ENCODE measurements at regions not wholly inside any gene's neighbourhood (a gene's known extent, or its start where the extent isn't known, plus 50 kb on each side); places are given as distances from the start of the nearest gene placed in this dataset.

GRCh38 chr2:22350621-22351020, 1034.4 kb upstream of the KLHL29 start:
- Mint-ChIP-seq H3K27me3 (ENCODE audit: insufficient read depth, low read depth) (no peaks in the 10 kb centered on the region), H3K9me3 (no peaks in the 10 kb centered on the region), H3K4me1 (peaks cover under 1% of the 10 kb centered on the region), H3K36me3 (no peaks in the 10 kb centered on the region), H3K27ac (no peak overlapping the region), H3K4me3 (no peak overlapping the region)
- no peak overlapping the region for H3K4me2 ChIP-seq
- TF ChIP-seq EZH2 (IDR thresholded peaks at IDR 0.05) (no peak), EZH2phosphoT487 (IDR thresholded peaks at IDR 0.05) (no peak), CTCF (IDR thresholded peaks at IDR 0.05) (no peak)
- H2AFZ ChIP-seq (replicated peaks), result no peak overlapping the region
- no peak overlapping the region for H3K9ac ChIP-seq
- no peaks in the 10 kb centered on the region for H3K36me3 ChIP-seq
- no peaks in the 10 kb centered on the region for H3K79me2 ChIP-seq (ENCODE audit: low read depth)
- H4K20me1 ChIP-seq (ENCODE audit: low read depth), result no peaks in the 10 kb centered on the region
- H3K27ac ChIP-seq, result no peak overlapping the region
- H3K27me3 ChIP-seq, result no peaks in the 10 kb centered on the region
- no peaks in the 10 kb centered on the region for H3K4me1 ChIP-seq
- no peak overlapping the region for H3K4me3 ChIP-seq
- H3K9me3 ChIP-seq (ENCODE audit: low read depth), result no peaks in the 10 kb centered on the region
- H3F3A ChIP-seq (ENCODE audit: low read depth), result no peaks in the 10 kb centered on the region
- DNase-seq (ENCODE audit: low spot score), result no peak

- Mint-ChIP-seq H3K27me3 (ENCODE audit: insufficient read depth, low read depth) (peaks cover 1% of the 10 kb centered on the region), H3K4me3 (no peak overlapping the region), H3K9me3 (no peaks in the 10 kb centered on the region), H3K4me1 (peaks cover 27% of the 10 kb centered on the region), H3K27ac (peak overlapping the region; percentile 43), H3K36me3 (no peaks in the 10 kb centered on the region)
- peaks cover 20% of the 10 kb centered on the region for H3K4me1 ChIP-seq
- no peaks in the 10 kb centered on the region for H3F3A ChIP-seq (ENCODE audit: low read depth)
- peak; percentile 70 for DNase-seq (ENCODE audit: low spot score)
- H3K4me2 ChIP-seq, result no peak overlapping the region
- no peaks in the 10 kb centered on the region for H3K79me2 ChIP-seq (ENCODE audit: low read depth)
- no peak overlapping the region for H3K4me3 ChIP-seq
- H3K36me3 ChIP-seq, result no peaks in the 10 kb centered on the region
- H4K20me1 ChIP-seq (ENCODE audit: low read depth), result no peaks in the 10 kb centered on the region
- no peaks in the 10 kb centered on the region for H3K27me3 ChIP-seq
- H3K27ac ChIP-seq, result no peak overlapping the region
- peak; percentile 96 for TF ChIP-seq CTCF (IDR thresholded peaks at IDR 0.05)
- TF ChIP-seq EZH2 (IDR thresholded peaks at IDR 0.05), result no peak
- no peaks in the 10 kb centered on the region for H3K9me3 ChIP-seq (ENCODE audit: low read depth)
- no peak overlapping the region for H3K9ac ChIP-seq
- H2AFZ ChIP-seq (replicated peaks), result no peak overlapping the region
Observed at GRCh38 chr2:22355816-22356433, 1029.1 kb upstream of the KLHL29 start.

GRCh38 chr2:22359071-22359672, 1025.8 kb upstream of the KLHL29 start:
- Histone ChIP-seq H3K27ac (no peak overlapping the region), H3K27me3 (no peaks in the 10 kb centered on the region), H3K4me1 (peaks cover 22% of the 10 kb centered on the region), H3K9ac (no peak overlapping the region), H3K9me3 (ENCODE audit: low read depth) (no peaks in the 10 kb centered on the region), H3K4me2 (no peak overlapping the region), H3K4me3 (no peak overlapping the region), H2AFZ (replicated peaks) (no peak overlapping the region), H3K36me3 (no peaks in the 10 kb centered on the region), H3K79me2 (ENCODE audit: low read depth) (no peaks in the 10 kb centered on the region), H4K20me1 (ENCODE audit: low read depth) (no peaks in the 10 kb centered on the region), H3F3A (ENCODE audit: low read depth) (no peaks in the 10 kb centered on the region)
- Mint-ChIP-seq H3K4me1 (peaks cover 29% of the 10 kb centered on the region), H3K27me3 (ENCODE audit: insufficient read depth, low read depth) (peaks cover 2% of the 10 kb centered on the region), H3K27ac (no peak overlapping the region), H3K4me3 (no peak overlapping the region), H3K36me3 (no peaks in the 10 kb centered on the region), H3K9me3 (peaks cover 4% of the 10 kb centered on the region)
- DNase-seq (ENCODE audit: low spot score), result no peak
- TF ChIP-seq CTCF (IDR thresholded peaks at IDR 0.05), result no peak
- no peak for TF ChIP-seq EZH2phosphoT487 (IDR thresholded peaks at IDR 0.05)
